ENCODE measurements at regions not wholly inside any gene's neighbourhood (a gene's known extent, or its start where the extent isn't known, plus 50 kb on each side); places are given as distances from the start of the nearest gene placed in this dataset.
A peak's percentile ranks its signal among the peaks of the same experiment; 100 is the strongest.

GRCh38 chr3:31008994-31009393, 114.5 kb upstream of the GADL1 start:
- Histone ChIP-seq H3K9me1 (ENCODE audit: control insufficient read depth, extremely low read depth, insufficient read depth, low read length) (no peaks in the 10 kb centered on the region), H2AFZ (ENCODE audit: control insufficient read depth, low read length) (no peak overlapping the region), H3K4me1 (ENCODE audit: control insufficient read depth, extremely low read depth, insufficient read depth, low read length) (peaks cover 39% of the 10 kb centered on the region), H3K4me3 (ENCODE audit: control insufficient read depth in 2 of 3, extremely low read depth in 1 of 3, insufficient read depth in 2 of 3, low read depth in 1 of 3, low read length in 3 of 3) (no peak overlapping the region), H3K36me3 (ENCODE audit: control insufficient read depth in 2 of 2, extremely low read depth in 1 of 2, insufficient read depth in 2 of 2, low read length in 2 of 2) (no peaks in the 10 kb centered on the region), H3K4me2 (ENCODE audit: control insufficient read depth, extremely low read depth, insufficient read depth, low read depth, low read length) (peak overlapping the region; percentile 22), H3K79me2 (ENCODE audit: control insufficient read depth, insufficient read depth, low read length) (no peaks in the 10 kb centered on the region), H3K9ac (ENCODE audit: control insufficient read depth, extremely low read depth, insufficient read depth, low read length) (no peak overlapping the region), H3K9me3 (ENCODE audit: control insufficient read depth, low read depth, low read length) (no peaks in the 10 kb centered on the region), H3K27me3 (ENCODE audit: control insufficient read depth, extremely low read depth, insufficient read depth, low read length) (no peaks in the 10 kb centered on the region), H3K27ac (ENCODE audit: control insufficient read depth, insufficient read depth, low read length) (peak overlapping the region; percentile 57), H4K20me1 (ENCODE audit: control insufficient read depth, extremely low read depth, insufficient read depth, low read length) (no peaks in the 10 kb centered on the region)
- no peak for TF ChIP-seq EZH2 (IDR thresholded peaks at IDR 0.05; ENCODE audit: low read length)
- no peak for TF ChIP-seq CTCF (optimal IDR thresholded peaks at IDR 0.05 in 1 of 3, IDR thresholded peaks at IDR 0.05 in 1 of 3, conservative IDR thresholded peaks at IDR 0.05 in 1 of 3; ENCODE audit: extremely low read depth in 1 of 3, insufficient read depth in 2 of 3, low read length in 3 of 3)
- DNase-seq (ENCODE audit: low read depth, low spot score), result peak; percentile 70
- dilution Hi-C loops (cut with MboI; ENCODE audit: extremely low pct_ligation_motif_present, low sequenced_read_pairs), result no loop called here
- FAIRE-seq, result peak; percentile 84

- Histone ChIP-seq H3K4me3 (ENCODE audit: control insufficient read depth in 2 of 3, extremely low read depth in 1 of 3, insufficient read depth in 2 of 3, low read depth in 1 of 3, low read length in 3 of 3) (no peak overlapping the region), H3K36me3 (ENCODE audit: control insufficient read depth in 2 of 2, extremely low read depth in 1 of 2, insufficient read depth in 2 of 2, low read length in 2 of 2) (no peaks in the 10 kb centered on the region), H4K20me1 (ENCODE audit: control insufficient read depth, extremely low read depth, insufficient read depth, low read length) (no peaks in the 10 kb centered on the region), H3K4me1 (ENCODE audit: control insufficient read depth, extremely low read depth, insufficient read depth, low read length) (peaks cover 40% of the 10 kb centered on the region), H3K9me3 (ENCODE audit: control insufficient read depth, low read depth, low read length) (no peaks in the 10 kb centered on the region), H2AFZ (ENCODE audit: control insufficient read depth, low read length) (no peak overlapping the region), H3K4me2 (ENCODE audit: control insufficient read depth, extremely low read depth, insufficient read depth, low read depth, low read length) (no peak overlapping the region), H3K9me1 (ENCODE audit: control insufficient read depth, extremely low read depth, insufficient read depth, low read length) (no peaks in the 10 kb centered on the region), H3K27ac (ENCODE audit: control insufficient read depth, insufficient read depth, low read length) (peak overlapping the region; percentile 57), H3K27me3 (ENCODE audit: control insufficient read depth, extremely low read depth, insufficient read depth, low read length) (no peaks in the 10 kb centered on the region), H3K79me2 (ENCODE audit: control insufficient read depth, insufficient read depth, low read length) (no peaks in the 10 kb centered on the region), H3K9ac (ENCODE audit: control insufficient read depth, extremely low read depth, insufficient read depth, low read length) (peak overlapping the region; percentile 7)
- dilution Hi-C loops (cut with MboI; ENCODE audit: extremely low pct_ligation_motif_present, low sequenced_read_pairs), result no loop called here
- no peak for TF ChIP-seq EZH2 (IDR thresholded peaks at IDR 0.05; ENCODE audit: low read length)
- TF ChIP-seq CTCF (optimal IDR thresholded peaks at IDR 0.05 in 1 of 3, IDR thresholded peaks at IDR 0.05 in 1 of 3, conservative IDR thresholded peaks at IDR 0.05 in 1 of 3; ENCODE audit: extremely low read depth in 1 of 3, insufficient read depth in 2 of 3, low read length in 3 of 3), result no peak
- DNase-seq (ENCODE audit: low read depth, low spot score), result no peak
- FAIRE-seq, result no peak
Observed at GRCh38 chr3:31009881-31010280, 115.4 kb upstream of the GADL1 start.

Data from keratinocyte (primary cell).